ENCODE measurements at regions not wholly inside any gene's neighbourhood (a gene's known extent, or its start where the extent isn't known, plus 50 kb on each side); places are given as distances from the start of the nearest gene placed in this dataset.

DNA sequence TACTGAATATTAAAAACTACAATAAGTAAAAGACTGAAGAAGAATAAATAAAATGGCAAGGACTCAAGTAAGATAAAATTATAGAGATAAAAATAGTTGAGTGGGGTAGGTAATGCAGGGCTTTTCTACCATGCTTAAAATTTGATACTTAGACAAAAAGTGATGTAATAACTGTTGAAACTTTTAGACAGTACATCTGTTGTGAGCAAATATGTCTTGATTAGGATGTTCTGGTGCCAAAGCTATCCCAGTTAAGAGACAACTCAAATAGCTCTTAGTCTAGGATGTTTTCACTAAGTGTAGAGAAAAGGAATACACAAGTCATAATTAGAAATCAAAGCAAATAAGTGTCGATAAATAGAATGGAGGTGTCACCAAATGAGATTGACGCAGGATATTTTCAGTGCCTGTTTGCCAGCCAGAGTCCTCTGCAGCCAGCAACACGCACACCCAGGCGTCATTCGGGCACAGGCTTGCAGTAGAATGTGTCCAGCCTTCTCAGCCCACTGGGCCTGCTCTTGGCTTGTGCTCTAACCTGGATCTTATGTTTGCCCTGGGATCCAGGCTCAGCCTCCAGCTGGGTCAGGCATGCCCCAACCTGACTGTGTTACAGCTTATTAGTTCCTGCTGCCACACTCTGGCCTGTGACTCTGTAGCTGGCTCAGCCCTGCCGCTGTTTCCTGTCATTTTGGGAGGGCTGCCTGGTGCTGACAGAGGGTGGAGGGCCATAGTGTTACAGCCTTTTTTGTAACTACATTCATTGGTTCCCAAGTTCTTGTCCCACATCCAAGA lies 766.2 kb downstream of the PCDH17 start:
- H3K4me1 Mint-ChIP-seq (ENCODE audit: low read depth, unreplicated experiment): no peaks in the 10 kb centered on the region
- FAIRE-seq (no peak), DNase-seq (ENCODE audit: low read depth) (no peak)
- Histone ChIP-seq H3K9ac (ENCODE audit: low read length) (no peak overlapping the region), H3K36me3 (ENCODE audit: insufficient read depth, low read length) (no peaks in the 10 kb centered on the region), H2AFZ (ENCODE audit: low read depth, low read length) (no peak overlapping the region), H3K4me3 (ENCODE audit: insufficient read depth, low read depth, low read length) (no peak overlapping the region), H4K20me1 (ENCODE audit: insufficient read depth, low read length) (no peaks in the 10 kb centered on the region), H3K4me1 (ENCODE audit: insufficient read depth, low read length) (no peaks in the 10 kb centered on the region), H3K27me3 (ENCODE audit: insufficient read depth, low read length) (no peaks in the 10 kb centered on the region), H3K79me2 (ENCODE audit: insufficient read depth, low read length) (no peaks in the 10 kb centered on the region), H3K4me2 (ENCODE audit: low read length) (no peak overlapping the region), H3K9me3 (ENCODE audit: insufficient read depth, low read depth, low read length) (peaks cover 3% of the 10 kb centered on the region), H3K27ac (ENCODE audit: low read depth, low read length) (no peak overlapping the region)
- H3K27me3 Mint-ChIP-seq (ENCODE audit: low read depth, unreplicated experiment): no peaks in the 10 kb centered on the region
- H3K36me3 Mint-ChIP-seq (ENCODE audit: low read depth, unreplicated experiment): no peaks in the 10 kb centered on the region
- H3K4me3 Mint-ChIP-seq (ENCODE audit: unreplicated experiment): no peak overlapping the region
- TF ChIP-seq, protein P1, sequence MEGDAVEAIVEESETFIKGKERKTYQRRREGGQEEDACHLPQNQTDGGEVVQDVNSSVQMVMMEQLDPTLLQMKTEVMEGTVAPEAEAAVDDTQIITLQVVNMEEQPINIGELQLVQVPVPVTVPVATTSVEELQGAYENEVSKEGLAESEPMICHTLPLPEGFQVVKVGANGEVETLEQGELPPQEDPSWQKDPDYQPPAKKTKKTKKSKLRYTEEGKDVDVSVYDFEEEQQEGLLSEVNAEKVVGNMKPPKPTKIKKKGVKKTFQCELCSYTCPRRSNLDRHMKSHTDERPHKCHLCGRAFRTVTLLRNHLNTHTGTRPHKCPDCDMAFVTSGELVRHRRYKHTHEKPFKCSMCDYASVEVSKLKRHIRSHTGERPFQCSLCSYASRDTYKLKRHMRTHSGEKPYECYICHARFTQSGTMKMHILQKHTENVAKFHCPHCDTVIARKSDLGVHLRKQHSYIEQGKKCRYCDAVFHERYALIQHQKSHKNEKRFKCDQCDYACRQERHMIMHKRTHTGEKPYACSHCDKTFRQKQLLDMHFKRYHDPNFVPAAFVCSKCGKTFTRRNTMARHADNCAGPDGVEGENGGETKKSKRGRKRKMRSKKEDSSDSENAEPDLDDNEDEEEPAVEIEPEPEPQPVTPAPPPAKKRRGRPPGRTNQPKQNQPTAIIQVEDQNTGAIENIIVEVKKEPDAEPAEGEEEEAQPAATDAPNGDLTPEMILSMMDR (IDR thresholded peaks at IDR 0.05; ENCODE audit: insufficient read depth, low read depth, low read length): no peak
- no peak for TF ChIP-seq EZH2 (IDR thresholded peaks at IDR 0.05; ENCODE audit: insufficient read depth, low read length)
- no peak overlapping the region for H3K27ac Mint-ChIP-seq (ENCODE audit: unreplicated experiment)
- peaks cover 8% of the 10 kb centered on the region for H3K9me3 Mint-ChIP-seq (ENCODE audit: unreplicated experiment)

DNA sequence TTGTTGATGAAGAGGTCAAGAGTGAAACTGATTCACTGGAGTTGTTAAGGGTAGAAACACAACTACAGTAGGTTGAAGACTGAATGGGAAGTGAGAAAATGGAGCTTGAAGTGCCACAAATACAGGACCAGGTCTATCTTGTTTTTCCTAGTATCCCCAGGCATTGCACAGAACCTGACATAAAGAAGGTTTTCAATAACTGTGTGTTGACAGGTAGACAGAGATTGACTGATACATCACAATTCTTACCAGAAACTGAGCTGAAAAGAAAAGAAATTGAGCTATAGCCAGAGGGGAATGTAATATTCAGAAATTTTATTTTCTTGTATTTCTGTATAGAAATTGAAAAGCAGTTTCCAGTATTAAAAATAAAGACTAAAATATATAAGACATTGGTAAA lies 767.7 kb downstream of the PCDH17 start:
- Mint-ChIP-seq H3K9me3 (ENCODE audit: unreplicated experiment) (peaks cover 8% of the 10 kb centered on the region), H3K27ac (ENCODE audit: unreplicated experiment) (no peak overlapping the region), H3K4me1 (ENCODE audit: low read depth, unreplicated experiment) (no peaks in the 10 kb centered on the region), H3K4me3 (ENCODE audit: unreplicated experiment) (no peak overlapping the region), H3K36me3 (ENCODE audit: low read depth, unreplicated experiment) (no peaks in the 10 kb centered on the region), H3K27me3 (ENCODE audit: low read depth, unreplicated experiment) (no peaks in the 10 kb centered on the region)
- no peaks in the 10 kb centered on the region for H3K27me3 ChIP-seq (ENCODE audit: insufficient read depth, low read length)
- no peak overlapping the region for H3K4me3 ChIP-seq (ENCODE audit: insufficient read depth, low read depth, low read length)
- H2AFZ ChIP-seq (ENCODE audit: low read depth, low read length): no peak overlapping the region
- H3K79me2 ChIP-seq (ENCODE audit: insufficient read depth, low read length): no peaks in the 10 kb centered on the region
- no peak overlapping the region for H3K27ac ChIP-seq (ENCODE audit: low read depth, low read length)
- FAIRE-seq: no peak
- H3K4me2 ChIP-seq (ENCODE audit: low read length): no peak overlapping the region
- TF ChIP-seq, protein P1 (IDR thresholded peaks at IDR 0.05; ENCODE audit: insufficient read depth, low read depth, low read length): no peak
- TF ChIP-seq EZH2 (IDR thresholded peaks at IDR 0.05; ENCODE audit: insufficient read depth, low read length): no peak
- no peaks in the 10 kb centered on the region for H3K4me1 ChIP-seq (ENCODE audit: insufficient read depth, low read length)
- DNase-seq (ENCODE audit: low read depth): no peak
- H3K9ac ChIP-seq (ENCODE audit: low read length): no peak overlapping the region
- no peaks in the 10 kb centered on the region for H4K20me1 ChIP-seq (ENCODE audit: insufficient read depth, low read length)
- H3K9me3 ChIP-seq (ENCODE audit: insufficient read depth, low read depth, low read length): peaks cover 3% of the 10 kb centered on the region
- no peaks in the 10 kb centered on the region for H3K36me3 ChIP-seq (ENCODE audit: insufficient read depth, low read length)

DNA sequence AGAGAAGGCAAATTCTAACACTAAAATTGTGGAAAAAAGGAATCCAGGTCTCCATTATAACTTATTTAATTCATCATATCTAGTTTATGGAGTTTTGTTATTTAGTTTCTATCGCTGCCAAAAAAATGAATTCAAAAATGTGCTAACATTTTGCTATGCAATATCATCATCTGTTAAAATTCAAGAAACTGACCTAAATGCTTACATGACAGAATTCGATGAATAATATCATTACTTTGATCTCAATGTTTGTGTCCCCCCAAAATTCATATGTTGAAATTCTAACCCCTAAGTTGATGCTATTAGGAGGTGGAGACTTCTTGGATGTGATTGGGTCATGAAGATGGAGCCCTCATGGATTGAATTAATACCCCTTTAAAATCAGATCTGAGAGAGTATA lies 775.0 kb downstream of the PCDH17 start:
- Mint-ChIP-seq H3K27ac (ENCODE audit: unreplicated experiment) (no peak overlapping the region), H3K4me1 (ENCODE audit: low read depth, unreplicated experiment) (no peaks in the 10 kb centered on the region), H3K36me3 (ENCODE audit: low read depth, unreplicated experiment) (no peaks in the 10 kb centered on the region), H3K9me3 (ENCODE audit: unreplicated experiment) (no peaks in the 10 kb centered on the region), H3K4me3 (ENCODE audit: unreplicated experiment) (no peak overlapping the region), H3K27me3 (ENCODE audit: low read depth, unreplicated experiment) (no peaks in the 10 kb centered on the region)
- no peaks in the 10 kb centered on the region for H3K4me1 ChIP-seq (ENCODE audit: insufficient read depth, low read length)
- H3K36me3 ChIP-seq (ENCODE audit: insufficient read depth, low read length): no peaks in the 10 kb centered on the region
- no peaks in the 10 kb centered on the region for H3K79me2 ChIP-seq (ENCODE audit: insufficient read depth, low read length)
- H3K27ac ChIP-seq (ENCODE audit: low read depth, low read length): no peak overlapping the region
- H4K20me1 ChIP-seq (ENCODE audit: insufficient read depth, low read length): no peaks in the 10 kb centered on the region
- H3K27me3 ChIP-seq (ENCODE audit: insufficient read depth, low read length): no peaks in the 10 kb centered on the region
- FAIRE-seq (no peak), DNase-seq (ENCODE audit: low read depth) (no peak)
- H3K9ac ChIP-seq (ENCODE audit: low read length): no peak overlapping the region
- no peak overlapping the region for H3K4me2 ChIP-seq (ENCODE audit: low read length)
- no peaks in the 10 kb centered on the region for H3K9me3 ChIP-seq (ENCODE audit: insufficient read depth, low read depth, low read length)
- no peak overlapping the region for H2AFZ ChIP-seq (ENCODE audit: low read depth, low read length)
- TF ChIP-seq, protein P1 (IDR thresholded peaks at IDR 0.05; ENCODE audit: insufficient read depth, low read depth, low read length): no peak
- H3K4me3 ChIP-seq (ENCODE audit: insufficient read depth, low read depth, low read length): no peak overlapping the region
